ENCODE measurements at regions not wholly inside any gene's neighbourhood (a gene's known extent, or its start where the extent isn't known, plus 50 kb on each side); places are given as distances from the start of the nearest gene placed in this dataset.

DNA sequence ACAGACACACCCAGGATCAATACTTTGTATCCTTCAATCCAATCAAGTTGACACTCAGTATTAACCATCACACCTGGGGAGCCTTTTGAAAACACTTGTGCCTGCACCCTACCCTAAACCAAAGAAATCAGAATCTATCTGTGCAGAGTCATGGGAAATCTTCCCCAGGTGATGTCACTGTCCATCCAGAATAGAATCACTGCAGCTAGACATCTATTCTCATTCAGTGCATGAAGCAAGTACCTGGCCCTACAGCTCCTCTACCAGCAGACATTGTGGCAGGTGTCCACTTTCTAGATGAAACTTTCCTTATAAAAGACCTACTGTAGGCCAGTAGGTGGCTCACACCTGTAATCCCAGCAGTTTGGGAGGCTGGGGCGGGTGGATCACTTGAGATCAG is 262.4 kb upstream of the MARCKS start:
- Histone ChIP-seq H3K4me2 (ENCODE audit: low read length) (no peak overlapping the region), H4K20me1 (ENCODE audit: insufficient read depth) (no peaks in the 10 kb centered on the region), H3K9me2 (ENCODE audit: insufficient read depth) (no peaks in the 10 kb centered on the region), H3K27me3 (ENCODE audit: insufficient read depth, low read length) (no peaks in the 10 kb centered on the region), H2AFZ (ENCODE audit: low read depth, low read length, poor library complexity, severe bottlenecking) (no peak overlapping the region), H3K9me3 (ENCODE audit: control insufficient read depth in 1 of 2, insufficient read depth in 1 of 2, low read depth in 1 of 2, low read length in 2 of 2) (no peaks in the 10 kb centered on the region), H3K4me1 (ENCODE audit: control insufficient read depth in 1 of 2, insufficient read depth in 2 of 2, low read length in 2 of 2) (peaks cover 9 to 10% of the 10 kb centered on the region in 2 experiments; a peak in 2 of 4 replicates), H3K27ac (ENCODE audit: low read depth, low read length) (no peak overlapping the region), H3K4me3 (replicated peaks in 1 of 2; ENCODE audit: low read depth in 1 of 2, low read length in 2 of 2) (no peak overlapping the region), H3K36me3 (ENCODE audit: control insufficient read depth in 1 of 2, insufficient read depth in 2 of 2, low read length in 2 of 2) (no peaks in the 10 kb centered on the region), H3K79me2 (ENCODE audit: insufficient read depth, low read length) (no peaks in the 10 kb centered on the region), H3K9ac (ENCODE audit: low read length) (no peak overlapping the region)
- ATAC-seq (no peak; the same call in 1 of the 2 replicates), DNase-seq (ENCODE audit: low read depth, low spot score) (no peak)
- BruUV-seq (replicated peaks): no TSS peak
- ChIA-PET POLR2A (no interaction called here), CTCF (no interaction called here), RAD21 (ENCODE audit: low non-redundant PET in 1 of 2, low total read pairs in 2 of 2, uncharacterized antibody in 2 of 2, unreplicated experiment in 2 of 2) (no interaction called here)
- peak; percentile 35; the same call in 1 of the 2 replicates for TF ChIP-seq RAD21 (IDR thresholded peaks at IDR 0.05; ENCODE audit: low read depth)
- no peak for TF ChIP-seq SP1 (IDR thresholded peaks at IDR 0.05; ENCODE audit: low read depth)
- TF ChIP-seq ZNF274 (IDR thresholded peaks at IDR 0.05; ENCODE audit: low read depth, low read length): no peak
- TF ChIP-seq, protein P1, sequence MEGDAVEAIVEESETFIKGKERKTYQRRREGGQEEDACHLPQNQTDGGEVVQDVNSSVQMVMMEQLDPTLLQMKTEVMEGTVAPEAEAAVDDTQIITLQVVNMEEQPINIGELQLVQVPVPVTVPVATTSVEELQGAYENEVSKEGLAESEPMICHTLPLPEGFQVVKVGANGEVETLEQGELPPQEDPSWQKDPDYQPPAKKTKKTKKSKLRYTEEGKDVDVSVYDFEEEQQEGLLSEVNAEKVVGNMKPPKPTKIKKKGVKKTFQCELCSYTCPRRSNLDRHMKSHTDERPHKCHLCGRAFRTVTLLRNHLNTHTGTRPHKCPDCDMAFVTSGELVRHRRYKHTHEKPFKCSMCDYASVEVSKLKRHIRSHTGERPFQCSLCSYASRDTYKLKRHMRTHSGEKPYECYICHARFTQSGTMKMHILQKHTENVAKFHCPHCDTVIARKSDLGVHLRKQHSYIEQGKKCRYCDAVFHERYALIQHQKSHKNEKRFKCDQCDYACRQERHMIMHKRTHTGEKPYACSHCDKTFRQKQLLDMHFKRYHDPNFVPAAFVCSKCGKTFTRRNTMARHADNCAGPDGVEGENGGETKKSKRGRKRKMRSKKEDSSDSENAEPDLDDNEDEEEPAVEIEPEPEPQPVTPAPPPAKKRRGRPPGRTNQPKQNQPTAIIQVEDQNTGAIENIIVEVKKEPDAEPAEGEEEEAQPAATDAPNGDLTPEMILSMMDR (IDR thresholded peaks at IDR 0.05 in 2 of 3, conservative IDR thresholded peaks at IDR 0.05 in 1 of 3; ENCODE audit: borderline replicate concordance in 1 of 3, insufficient read depth in 1 of 3, low read depth in 2 of 3, low read length in 2 of 3): peak in 1 of 3 experiments; percentile 20; a peak in 1 of 6 replicates
- intact Hi-C loops (cut with micrococcal nuclease): no loop called here

DNA sequence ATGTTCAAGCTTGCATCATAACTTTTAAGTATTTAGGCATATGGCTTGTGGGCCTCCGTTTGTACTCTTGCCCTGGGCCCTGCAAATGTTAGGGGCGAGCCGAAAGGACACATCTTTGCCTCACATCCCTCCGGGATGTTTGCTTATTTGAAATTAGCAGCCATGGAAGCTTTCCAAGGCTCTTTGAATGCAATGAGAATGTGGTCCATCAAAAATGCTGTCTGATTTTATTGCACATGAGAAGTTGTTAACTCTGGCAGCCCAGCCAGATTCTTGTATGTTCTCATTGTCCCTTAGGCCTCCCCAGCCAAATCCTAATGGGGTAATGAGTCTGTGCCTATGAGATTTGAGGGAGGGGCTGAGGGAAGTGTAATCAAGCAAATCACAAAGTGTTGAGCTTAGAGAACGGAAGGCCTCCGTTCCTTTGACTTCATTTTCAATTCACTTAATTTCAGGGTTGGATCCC is 261.2 kb upstream of the MARCKS start:
- no peaks in the 10 kb centered on the region for H4K20me1 ChIP-seq (ENCODE audit: insufficient read depth)
- peaks cover 9 to 10% of the 10 kb centered on the region in 2 experiments; a peak in 2 of 4 replicates for H3K4me1 ChIP-seq (ENCODE audit: control insufficient read depth in 1 of 2, insufficient read depth in 2 of 2, low read length in 2 of 2)
- no peak overlapping the region for H2AFZ ChIP-seq (ENCODE audit: low read depth, low read length, poor library complexity, severe bottlenecking)
- no peaks in the 10 kb centered on the region for H3K9me2 ChIP-seq (ENCODE audit: insufficient read depth)
- ChIA-PET RAD21 (ENCODE audit: low non-redundant PET in 1 of 2, low total read pairs in 2 of 2, uncharacterized antibody in 2 of 2, unreplicated experiment in 2 of 2) (no interaction called here), POLR2A (no interaction called here), CTCF (no interaction called here)
- DNase-seq (ENCODE audit: low read depth, low spot score) (no peak), ATAC-seq (no peak)
- no peak overlapping the region for H3K4me2 ChIP-seq (ENCODE audit: low read length)
- H3K9ac ChIP-seq (ENCODE audit: low read length): no peak overlapping the region
- no peaks in the 10 kb centered on the region for H3K9me3 ChIP-seq (ENCODE audit: control insufficient read depth in 1 of 2, insufficient read depth in 1 of 2, low read depth in 1 of 2, low read length in 2 of 2)
- H3K4me3 ChIP-seq (replicated peaks in 1 of 2; ENCODE audit: low read depth in 1 of 2, low read length in 2 of 2): no peak overlapping the region
- no peak overlapping the region for H3K27ac ChIP-seq (ENCODE audit: low read depth, low read length)
- BruUV-seq (replicated peaks): no TSS peak
- no peaks in the 10 kb centered on the region for H3K79me2 ChIP-seq (ENCODE audit: insufficient read depth, low read length)
- intact Hi-C loops (cut with micrococcal nuclease): no loop called here
- H3K36me3 ChIP-seq (ENCODE audit: control insufficient read depth in 1 of 2, insufficient read depth in 2 of 2, low read length in 2 of 2): no peaks in the 10 kb centered on the region
- no peaks in the 10 kb centered on the region for H3K27me3 ChIP-seq (ENCODE audit: insufficient read depth, low read length)
- TF ChIP-seq CEBPB (IDR thresholded peaks at IDR 0.05; ENCODE audit: low read depth) (no peak), POLR2A (IDR thresholded peaks at IDR 0.05; ENCODE audit: borderline replicate concordance, extremely low read depth, insufficient read depth, insufficient read length) (no peak), ELF1 (IDR thresholded peaks at IDR 0.05; ENCODE audit: borderline replicate concordance, low read depth) (no peak), SP1 (IDR thresholded peaks at IDR 0.05; ENCODE audit: low read depth) (no peak), RAD21 (IDR thresholded peaks at IDR 0.05; ENCODE audit: low read depth) (no peak), EZH2 (IDR thresholded peaks at IDR 0.05) (no peak), SRF (IDR thresholded peaks at IDR 0.05; ENCODE audit: low read depth) (no peak), POLR2AphosphoS5 (IDR thresholded peaks at IDR 0.05; ENCODE audit: low read depth, low read length) (no peak), JUND (IDR thresholded peaks at IDR 0.05) (no peak), ZFX (IDR thresholded peaks at IDR 0.05) (no peak), FOSL1 (IDR thresholded peaks at IDR 0.05; ENCODE audit: low read depth) (no peak), SIN3A (IDR thresholded peaks at IDR 0.05; ENCODE audit: low read depth) (no peak), ZNF274 (IDR thresholded peaks at IDR 0.05; ENCODE audit: low read depth, low read length) (no peak)
- TF ChIP-seq, protein P2, sequence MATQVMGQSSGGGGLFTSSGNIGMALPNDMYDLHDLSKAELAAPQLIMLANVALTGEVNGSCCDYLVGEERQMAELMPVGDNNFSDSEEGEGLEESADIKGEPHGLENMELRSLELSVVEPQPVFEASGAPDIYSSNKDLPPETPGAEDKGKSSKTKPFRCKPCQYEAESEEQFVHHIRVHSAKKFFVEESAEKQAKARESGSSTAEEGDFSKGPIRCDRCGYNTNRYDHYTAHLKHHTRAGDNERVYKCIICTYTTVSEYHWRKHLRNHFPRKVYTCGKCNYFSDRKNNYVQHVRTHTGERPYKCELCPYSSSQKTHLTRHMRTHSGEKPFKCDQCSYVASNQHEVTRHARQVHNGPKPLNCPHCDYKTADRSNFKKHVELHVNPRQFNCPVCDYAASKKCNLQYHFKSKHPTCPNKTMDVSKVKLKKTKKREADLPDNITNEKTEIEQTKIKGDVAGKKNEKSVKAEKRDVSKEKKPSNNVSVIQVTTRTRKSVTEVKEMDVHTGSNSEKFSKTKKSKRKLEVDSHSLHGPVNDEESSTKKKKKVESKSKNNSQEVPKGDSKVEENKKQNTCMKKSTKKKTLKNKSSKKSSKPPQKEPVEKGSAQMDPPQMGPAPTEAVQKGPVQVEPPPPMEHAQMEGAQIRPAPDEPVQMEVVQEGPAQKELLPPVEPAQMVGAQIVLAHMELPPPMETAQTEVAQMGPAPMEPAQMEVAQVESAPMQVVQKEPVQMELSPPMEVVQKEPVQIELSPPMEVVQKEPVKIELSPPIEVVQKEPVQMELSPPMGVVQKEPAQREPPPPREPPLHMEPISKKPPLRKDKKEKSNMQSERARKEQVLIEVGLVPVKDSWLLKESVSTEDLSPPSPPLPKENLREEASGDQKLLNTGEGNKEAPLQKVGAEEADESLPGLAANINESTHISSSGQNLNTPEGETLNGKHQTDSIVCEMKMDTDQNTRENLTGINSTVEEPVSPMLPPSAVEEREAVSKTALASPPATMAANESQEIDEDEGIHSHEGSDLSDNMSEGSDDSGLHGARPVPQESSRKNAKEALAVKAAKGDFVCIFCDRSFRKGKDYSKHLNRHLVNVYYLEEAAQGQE (IDR thresholded peaks at IDR 0.05; ENCODE audit: low read depth): no peak
- TF ChIP-seq, protein P3, sequence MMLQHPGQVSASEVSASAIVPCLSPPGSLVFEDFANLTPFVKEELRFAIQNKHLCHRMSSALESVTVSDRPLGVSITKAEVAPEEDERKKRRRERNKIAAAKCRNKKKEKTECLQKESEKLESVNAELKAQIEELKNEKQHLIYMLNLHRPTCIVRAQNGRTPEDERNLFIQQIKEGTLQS (IDR thresholded peaks at IDR 0.05): no peak
